ENCODE measurements at regions not wholly inside any gene's neighbourhood (a gene's known extent, or its start where the extent isn't known, plus 50 kb on each side); places are given as distances from the start of the nearest gene placed in this dataset.

DNA sequence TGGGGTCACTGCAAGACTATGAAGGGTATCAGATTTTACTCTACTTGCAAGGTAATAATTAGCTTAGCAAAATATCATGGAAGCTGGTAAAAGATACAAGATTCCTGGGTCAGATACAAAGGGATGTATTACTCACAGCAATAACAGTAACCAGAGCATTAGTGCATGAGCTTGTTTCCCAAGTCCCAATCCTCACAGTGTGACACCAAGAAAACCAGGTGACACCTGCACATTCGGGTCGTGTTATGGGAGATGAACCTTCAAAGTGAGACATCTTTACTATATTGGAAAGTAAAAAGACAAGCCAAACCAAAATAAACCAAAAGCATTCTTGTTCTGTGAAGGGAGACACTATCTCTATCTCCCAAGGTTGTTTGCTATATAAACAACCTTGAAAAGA lies 528.7 kb upstream of the TGFBR2 start:
- TF ChIP-seq, protein P1, sequence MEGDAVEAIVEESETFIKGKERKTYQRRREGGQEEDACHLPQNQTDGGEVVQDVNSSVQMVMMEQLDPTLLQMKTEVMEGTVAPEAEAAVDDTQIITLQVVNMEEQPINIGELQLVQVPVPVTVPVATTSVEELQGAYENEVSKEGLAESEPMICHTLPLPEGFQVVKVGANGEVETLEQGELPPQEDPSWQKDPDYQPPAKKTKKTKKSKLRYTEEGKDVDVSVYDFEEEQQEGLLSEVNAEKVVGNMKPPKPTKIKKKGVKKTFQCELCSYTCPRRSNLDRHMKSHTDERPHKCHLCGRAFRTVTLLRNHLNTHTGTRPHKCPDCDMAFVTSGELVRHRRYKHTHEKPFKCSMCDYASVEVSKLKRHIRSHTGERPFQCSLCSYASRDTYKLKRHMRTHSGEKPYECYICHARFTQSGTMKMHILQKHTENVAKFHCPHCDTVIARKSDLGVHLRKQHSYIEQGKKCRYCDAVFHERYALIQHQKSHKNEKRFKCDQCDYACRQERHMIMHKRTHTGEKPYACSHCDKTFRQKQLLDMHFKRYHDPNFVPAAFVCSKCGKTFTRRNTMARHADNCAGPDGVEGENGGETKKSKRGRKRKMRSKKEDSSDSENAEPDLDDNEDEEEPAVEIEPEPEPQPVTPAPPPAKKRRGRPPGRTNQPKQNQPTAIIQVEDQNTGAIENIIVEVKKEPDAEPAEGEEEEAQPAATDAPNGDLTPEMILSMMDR (IDR thresholded peaks at IDR 0.05): no peak
- TF ChIP-seq EZH2 (IDR thresholded peaks at IDR 0.05): no peak
- no peak for TF ChIP-seq EZH2phosphoT487 (IDR thresholded peaks at IDR 0.05)

Data from neural progenitor cell (in vitro differentiated cells).